Neural cell (in vitro differentiated cells): ENCODE measurements at regions not wholly inside any gene's neighbourhood (a gene's known extent, or its start where the extent isn't known, plus 50 kb on each side); places are given as distances from the start of the nearest gene placed in this dataset.

Experiments
- H2AFZ ChIP-seq: fragments of 200-600, 300-800 bp; sonication (generic), shearing (Covaris generic); 2 replicates; pipeline ENCODE4 v1.6.0; 2014; ENCODE audit warnings: low read depth, mild to moderate bottlenecking, antibody characterized with exemption, low read length, moderate library complexity
- H3F3A ChIP-seq: fragments of 200-600 bp; shearing (Covaris generic); 2 replicates; pipeline ENCODE4 v1.6.1; 2016; ENCODE audit warnings: mild to moderate bottlenecking, moderate library complexity, mixed read lengths, antibody characterized with exemption, low read length; ENCODE audit not compliant: insufficient read depth, poor library complexity, severe bottlenecking
- H3K27ac ChIP-seq: fragments of 200-600, 300-800 bp; sonication (generic), shearing (Covaris generic); 2 replicates; pipeline ENCODE4 v1.5.1; 2014; ENCODE audit warnings: mild to moderate bottlenecking, low read length, moderate library complexity
- H3K27me3 ChIP-seq: fragments of 300-800, 200-600 bp; sonication (generic), shearing (Covaris generic); 2 replicates; pipeline ENCODE4 v1.6.0; 2014; ENCODE audit warnings: mild to moderate bottlenecking, low read depth, low read length, moderate library complexity; ENCODE audit not compliant: insufficient read depth
- H3K36me3 ChIP-seq: fragments of 300-800, 200-600 bp; sonication (generic), shearing (Covaris generic); 2 replicates; pipeline ENCODE4 v1.5.1; 2014; ENCODE audit warnings: mild to moderate bottlenecking, antibody characterized with exemption, low read length, moderate library complexity; ENCODE audit not compliant: insufficient read depth
- H3K4me2 ChIP-seq: fragments of 300-800, 200-600 bp; sonication (generic), shearing (Covaris generic); 2 replicates; pipeline ENCODE4 v1.6.0; 2014; ENCODE audit warnings: mild to moderate bottlenecking, low read length
- H3K4me3 ChIP-seq: fragments of 300-800, 200-600 bp; sonication (generic), shearing (Covaris generic); 2 replicates; pipeline ENCODE4 v1.5.1; 2014; ENCODE audit warnings: mild to moderate bottlenecking, low read length, moderate library complexity
- H3K79me2 ChIP-seq: fragments of 200-600 bp; shearing (Covaris generic); replicated peaks from 2 replicates; pipeline ENCODE4 v1.6.0; 2014; ENCODE audit warnings: mild to moderate bottlenecking, low read length, moderate library complexity; ENCODE audit not compliant: insufficient read depth
- H3K9ac ChIP-seq: fragments of 300-800, 200-600 bp; sonication (generic), shearing (Covaris generic); 2 replicates; pipeline ENCODE4 v1.6.1; 2016; ENCODE audit warnings: mild to moderate bottlenecking, low read length, mixed read lengths
- H3K9me2 ChIP-seq: fragments of 200-600 bp; shearing (Covaris generic); 2 replicates; pipeline ENCODE4 v1.6.1; 2016; ENCODE audit warnings: mild to moderate bottlenecking, low read length, mixed read lengths; ENCODE audit not compliant: insufficient read depth
- H3K9me3 ChIP-seq: fragments of 200-600, 300-800 bp; sonication (generic), shearing (Covaris generic); 2 replicates; pipeline ENCODE4 v1.6.1; 2016; ENCODE audit warnings: mild to moderate bottlenecking, mixed run types, low read length, moderate library complexity, mixed read lengths
- H4K20me1 ChIP-seq: fragments of 200-600 bp; shearing (Covaris generic); 2 replicates; pipeline ENCODE4 v1.6.1; 2016; ENCODE audit warnings: mild to moderate bottlenecking, mixed run types; ENCODE audit not compliant: insufficient read depth
- EP300 ChIP-seq: fragments of 450-650 bp; conservative IDR thresholded peaks from 2 replicates; pipeline ENCODE4 v1.6.1; 2014; ENCODE audit warnings: antibody characterized with exemption, mild to moderate bottlenecking, moderate library complexity; ENCODE audit not compliant: poor library complexity, severe bottlenecking
- EZH2 ChIP-seq: fragments of 200-600, 300-800 bp; shearing (Covaris generic), sonication (generic); IDR thresholded peaks from 2 replicates; pipeline ENCODE4 v1.6.1; 2014; ENCODE audit warnings: antibody characterized with exemption, low read length, borderline replicate concordance, mild to moderate bottlenecking; ENCODE audit not compliant: insufficient read depth, poor library complexity, severe bottlenecking
- MXI1 ChIP-seq: fragments of 450-650 bp; conservative IDR thresholded peaks from 2 replicates; pipeline ENCODE4 v1.6.1; 2014; ENCODE audit warnings: antibody characterized with exemption, mild to moderate bottlenecking; ENCODE audit not compliant: poor library complexity, severe bottlenecking
- POLR2AphosphoS5 ChIP-seq: IDR thresholded peaks from 2 replicates; pipeline ENCODE4 v1.6.1; 2012
- RAD21 ChIP-seq: fragments of 450-650 bp; conservative IDR thresholded peaks from 2 replicates; pipeline ENCODE4 v1.6.1; 2014; ENCODE audit warnings: antibody characterized with exemption, mild to moderate bottlenecking, moderate library complexity
- SMC3 ChIP-seq: fragments of 450-650 bp; conservative IDR thresholded peaks from 2 replicates; pipeline ENCODE4 v1.6.1; 2014; ENCODE audit warnings: antibody characterized with exemption, mild to moderate bottlenecking, moderate library complexity; ENCODE audit not compliant: poor library complexity
- TAF1 ChIP-seq: IDR thresholded peaks from 2 replicates; pipeline ENCODE4 v1.6.1; 2012; ENCODE audit warnings: low read depth
- TF ChIP-seq, protein P1 (sequence below): IDR thresholded peaks from 2 replicates; pipeline ENCODE4 v1.6.1; 2012; ENCODE audit warnings: borderline replicate concordance
- TF ChIP-seq, protein P2 (sequence below): fragments of 450-650 bp; IDR thresholded peaks from 2 replicates; pipeline ENCODE4 v1.5.1; 2014; ENCODE audit warnings: antibody characterized with exemption, mild to moderate bottlenecking, moderate library complexity; ENCODE audit not compliant: poor library complexity, severe bottlenecking

DNA sequence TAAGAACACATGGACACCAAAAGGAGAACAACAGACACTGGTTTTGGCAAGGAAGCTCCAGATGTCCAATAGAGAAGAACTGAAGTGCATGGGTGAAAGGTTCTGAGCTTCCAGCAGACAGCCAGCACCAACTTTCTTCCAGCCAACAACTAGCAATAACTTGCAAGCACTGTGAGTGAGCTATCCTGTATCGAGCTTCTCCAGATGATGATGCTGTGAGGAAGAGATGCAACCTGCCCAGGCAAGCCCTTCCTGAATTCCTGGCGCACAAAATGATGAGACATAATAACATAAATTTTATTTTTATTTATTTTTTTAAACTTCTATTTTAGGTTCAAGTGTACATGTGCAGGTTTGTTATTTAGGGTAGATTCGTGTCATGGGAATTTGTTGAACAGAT lies 692.1 kb downstream of the DNAJB9 start (continued):
- no peak for TF ChIP-seq EP300
- no peak for TF ChIP-seq MXI1

GRCh38 chr7:109266610-109267009 lies 696.9 kb downstream of the DNAJB9 start:
- no peaks in the 10 kb centered on the region for H3K36me3 ChIP-seq
- H3F3A ChIP-seq = no peaks in the 10 kb centered on the region
- TF ChIP-seq TAF1 (no peak), EZH2 (no peak), EP300 (no peak)
- TF ChIP-seq, protein P1, sequence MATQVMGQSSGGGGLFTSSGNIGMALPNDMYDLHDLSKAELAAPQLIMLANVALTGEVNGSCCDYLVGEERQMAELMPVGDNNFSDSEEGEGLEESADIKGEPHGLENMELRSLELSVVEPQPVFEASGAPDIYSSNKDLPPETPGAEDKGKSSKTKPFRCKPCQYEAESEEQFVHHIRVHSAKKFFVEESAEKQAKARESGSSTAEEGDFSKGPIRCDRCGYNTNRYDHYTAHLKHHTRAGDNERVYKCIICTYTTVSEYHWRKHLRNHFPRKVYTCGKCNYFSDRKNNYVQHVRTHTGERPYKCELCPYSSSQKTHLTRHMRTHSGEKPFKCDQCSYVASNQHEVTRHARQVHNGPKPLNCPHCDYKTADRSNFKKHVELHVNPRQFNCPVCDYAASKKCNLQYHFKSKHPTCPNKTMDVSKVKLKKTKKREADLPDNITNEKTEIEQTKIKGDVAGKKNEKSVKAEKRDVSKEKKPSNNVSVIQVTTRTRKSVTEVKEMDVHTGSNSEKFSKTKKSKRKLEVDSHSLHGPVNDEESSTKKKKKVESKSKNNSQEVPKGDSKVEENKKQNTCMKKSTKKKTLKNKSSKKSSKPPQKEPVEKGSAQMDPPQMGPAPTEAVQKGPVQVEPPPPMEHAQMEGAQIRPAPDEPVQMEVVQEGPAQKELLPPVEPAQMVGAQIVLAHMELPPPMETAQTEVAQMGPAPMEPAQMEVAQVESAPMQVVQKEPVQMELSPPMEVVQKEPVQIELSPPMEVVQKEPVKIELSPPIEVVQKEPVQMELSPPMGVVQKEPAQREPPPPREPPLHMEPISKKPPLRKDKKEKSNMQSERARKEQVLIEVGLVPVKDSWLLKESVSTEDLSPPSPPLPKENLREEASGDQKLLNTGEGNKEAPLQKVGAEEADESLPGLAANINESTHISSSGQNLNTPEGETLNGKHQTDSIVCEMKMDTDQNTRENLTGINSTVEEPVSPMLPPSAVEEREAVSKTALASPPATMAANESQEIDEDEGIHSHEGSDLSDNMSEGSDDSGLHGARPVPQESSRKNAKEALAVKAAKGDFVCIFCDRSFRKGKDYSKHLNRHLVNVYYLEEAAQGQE = no peak
- TF ChIP-seq, protein P2, sequence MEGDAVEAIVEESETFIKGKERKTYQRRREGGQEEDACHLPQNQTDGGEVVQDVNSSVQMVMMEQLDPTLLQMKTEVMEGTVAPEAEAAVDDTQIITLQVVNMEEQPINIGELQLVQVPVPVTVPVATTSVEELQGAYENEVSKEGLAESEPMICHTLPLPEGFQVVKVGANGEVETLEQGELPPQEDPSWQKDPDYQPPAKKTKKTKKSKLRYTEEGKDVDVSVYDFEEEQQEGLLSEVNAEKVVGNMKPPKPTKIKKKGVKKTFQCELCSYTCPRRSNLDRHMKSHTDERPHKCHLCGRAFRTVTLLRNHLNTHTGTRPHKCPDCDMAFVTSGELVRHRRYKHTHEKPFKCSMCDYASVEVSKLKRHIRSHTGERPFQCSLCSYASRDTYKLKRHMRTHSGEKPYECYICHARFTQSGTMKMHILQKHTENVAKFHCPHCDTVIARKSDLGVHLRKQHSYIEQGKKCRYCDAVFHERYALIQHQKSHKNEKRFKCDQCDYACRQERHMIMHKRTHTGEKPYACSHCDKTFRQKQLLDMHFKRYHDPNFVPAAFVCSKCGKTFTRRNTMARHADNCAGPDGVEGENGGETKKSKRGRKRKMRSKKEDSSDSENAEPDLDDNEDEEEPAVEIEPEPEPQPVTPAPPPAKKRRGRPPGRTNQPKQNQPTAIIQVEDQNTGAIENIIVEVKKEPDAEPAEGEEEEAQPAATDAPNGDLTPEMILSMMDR = no peak
- no peaks in the 10 kb centered on the region for H3K27me3 ChIP-seq
- H3K9me3 ChIP-seq = no peaks in the 10 kb centered on the region
- no peak overlapping the region for H3K4me3 ChIP-seq
- no peaks in the 10 kb centered on the region for H3K9me2 ChIP-seq
- H3K79me2 ChIP-seq = no peaks in the 10 kb centered on the region
- H3K9ac ChIP-seq = no peak overlapping the region
- no peak overlapping the region for H2AFZ ChIP-seq
- no peak overlapping the region for H3K4me2 ChIP-seq
- no peaks in the 10 kb centered on the region for H4K20me1 ChIP-seq
- no peak overlapping the region for H3K27ac ChIP-seq

DNA sequence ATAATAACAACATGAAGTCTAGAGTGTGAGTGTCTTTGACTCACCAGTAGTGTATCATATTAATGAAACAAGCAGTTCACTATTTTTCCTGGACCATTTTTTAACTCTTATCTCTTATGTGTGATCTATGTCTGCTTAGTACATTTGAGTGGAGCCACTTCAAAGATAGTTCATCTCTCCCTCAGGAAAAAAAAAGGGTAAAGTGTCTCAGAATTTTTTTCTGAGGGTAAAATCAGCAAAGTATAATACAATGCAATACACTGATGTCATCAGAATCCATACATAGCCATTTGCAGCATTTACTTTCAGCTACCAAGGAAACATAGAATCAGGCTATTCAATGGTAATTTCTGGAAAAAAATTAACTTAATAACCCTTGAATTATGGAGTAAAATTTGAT lies 706.7 kb downstream of the DNAJB9 start:
- H3K4me3 ChIP-seq = no peak overlapping the region
- H3K36me3 ChIP-seq = no peaks in the 10 kb centered on the region
- H3F3A ChIP-seq = no peaks in the 10 kb centered on the region
- no peak overlapping the region for H3K27ac ChIP-seq
- no peak overlapping the region for H3K9ac ChIP-seq
- no peaks in the 10 kb centered on the region for H3K79me2 ChIP-seq
- no peaks in the 10 kb centered on the region for H4K20me1 ChIP-seq
- TF ChIP-seq, protein P2 = no peak
- TF ChIP-seq RAD21 (no peak), EZH2 (no peak), TAF1 (no peak), MXI1 (no peak), EP300 (no peak), POLR2AphosphoS5 (no peak), SMC3 (no peak)
- TF ChIP-seq, protein P1 = no peak
- no peaks in the 10 kb centered on the region for H3K9me2 ChIP-seq
- no peak overlapping the region for H3K4me2 ChIP-seq
- H2AFZ ChIP-seq = no peak overlapping the region
- no peaks in the 10 kb centered on the region for H3K9me3 ChIP-seq
- no peaks in the 10 kb centered on the region for H3K27me3 ChIP-seq
